ENCODE measurements at regions not wholly inside any gene's neighbourhood (a gene's known extent, or its start where the extent isn't known, plus 50 kb on each side); places are given as distances from the start of the nearest gene placed in this dataset.

- no peak for TF ChIP-seq ETV6 (conservative IDR thresholded peaks at IDR 0.05 in 1 of 2, IDR thresholded peaks at IDR 0.05 in 1 of 2; ENCODE audit: borderline replicate concordance in 1 of 2, low read depth in 1 of 2)
- TF ChIP-seq NFIC (IDR thresholded peaks at IDR 0.05; ENCODE audit: low read depth, low read length) = no peak
- no peak for TF ChIP-seq CBX5 (IDR thresholded peaks at IDR 0.05; ENCODE audit: low read depth)
- TF ChIP-seq MAX (IDR thresholded peaks at IDR 0.05; ENCODE audit: low read depth, low read length) = no peak
- TF ChIP-seq POLR2A (IDR thresholded peaks at IDR 0.05; ENCODE audit: low read depth, low read length) = no peak
- TF ChIP-seq EZH2 (IDR thresholded peaks at IDR 0.05; ENCODE audit: borderline replicate concordance, control insufficient read depth, low read depth, low read length) = no peak
- no peak for TF ChIP-seq SIN3A (IDR thresholded peaks at IDR 0.05; ENCODE audit: low read depth, low read length)
- no peak for TF ChIP-seq SMARCA5 (IDR thresholded peaks at IDR 0.05)
- no peak for TF ChIP-seq CTCF (IDR thresholded peaks at IDR 0.05 in 2 of 3, conservative IDR thresholded peaks at IDR 0.05 in 1 of 3; ENCODE audit: control insufficient read depth in 2 of 3, extremely low read depth in 1 of 3, insufficient read depth in 1 of 3, low read depth in 3 of 3, low read length in 3 of 3)
- TF ChIP-seq ZNF24 (IDR thresholded peaks at IDR 0.05) = no peak
Measured at GRCh38 chr9:31136524-31136923, 1247.9 kb upstream of the ACO1 start.
